ENCODE measurements at regions not wholly inside any gene's neighbourhood (a gene's known extent, or its start where the extent isn't known, plus 50 kb on each side); places are given as distances from the start of the nearest gene placed in this dataset.
"Not testable (repeated sequence)": the region's sequence is repeated elsewhere in the genome, so short reads cannot be mapped to it uniquely, and the experiment has no call there.

- no peak for TF ChIP-seq CTCF (IDR thresholded peaks at IDR 0.05; ENCODE audit: insufficient read depth, low read length, missing control alignments)
- H3K4me3 ChIP-seq (ENCODE audit: low read depth, low read length), result no peak overlapping the region
- ChIA-PET POLR2A (interaction anchor here (0.6 kb wide), 1 partner anchor 135 kb away, joined by 3 read pairs; no protein-coding TSS in a partner anchor), CTCF (no interaction called here)
- no peak for DNase-seq (ENCODE audit: low read depth, low spot score)
These were observed 95.9 kb upstream of the SIX2 start for GRCh38 chr2:45105050-45105582.

- no peak for TF ChIP-seq CTCF (IDR thresholded peaks at IDR 0.05; ENCODE audit: insufficient read depth, low read length, missing control alignments)
- ChIA-PET CTCF (no interaction called here), POLR2A (no interaction called here)
- H3K4me3 ChIP-seq (ENCODE audit: low read depth, low read length), result no peak overlapping the region
- DNase-seq (ENCODE audit: low read depth, low spot score), result no peak
These were observed 95.2 kb upstream of the SIX2 start for GRCh38 chr2:45104429-45104828.

GRCh38 chr2:45103351-45104345 is 94.4 kb upstream of the SIX2 start:
- DNase-seq (ENCODE audit: low read depth, low spot score), result no peak
- TF ChIP-seq CTCF (IDR thresholded peaks at IDR 0.05; ENCODE audit: insufficient read depth, low read length, missing control alignments), result no peak
- H3K4me3 ChIP-seq (ENCODE audit: low read depth, low read length), result no peak overlapping the region
- CTCF ChIA-PET, result no interaction called here
- POLR2A ChIA-PET, result no interaction called here

GRCh38 chr2:45102579-45103117 is 93.4 kb upstream of the SIX2 start:
- DNase-seq (ENCODE audit: low read depth, low spot score), result no peak
- CTCF ChIA-PET, result no interaction called here
- no peak for TF ChIP-seq CTCF (IDR thresholded peaks at IDR 0.05; ENCODE audit: insufficient read depth, low read length, missing control alignments)
- POLR2A ChIA-PET, result no interaction called here
- H3K4me3 ChIP-seq (ENCODE audit: low read depth, low read length), result no peak overlapping the region

- no peak for TF ChIP-seq CTCF (IDR thresholded peaks at IDR 0.05; ENCODE audit: insufficient read depth, low read length, missing control alignments)
- no peak for DNase-seq (ENCODE audit: low read depth, low spot score)
- H3K4me3 ChIP-seq (ENCODE audit: low read depth, low read length), result no peak overlapping the region
- CTCF ChIA-PET, result no interaction called here
- POLR2A ChIA-PET, result no interaction called here
These were observed 92.9 kb upstream of the SIX2 start for GRCh38 chr2:45102141-45102540.

- H3K4me3 ChIP-seq (ENCODE audit: low read depth, low read length), result no peak overlapping the region
- no peak for TF ChIP-seq CTCF (IDR thresholded peaks at IDR 0.05; ENCODE audit: insufficient read depth, low read length, missing control alignments)
- ChIA-PET POLR2A (no interaction called here), CTCF (no interaction called here)
- no peak for DNase-seq (ENCODE audit: low read depth, low spot score)
These were observed 87.7 kb upstream of the SIX2 start for GRCh38 chr2:45096996-45097395.

GRCh38 chr2:45096038-45096437 is 86.8 kb upstream of the SIX2 start:
- H3K4me3 ChIP-seq (ENCODE audit: low read depth, low read length); DNase-seq (ENCODE audit: low read depth, low spot score); CTCF ChIA-PET; POLR2A ChIA-PET: not testable (repeated sequence)
